Keratinocyte (primary cell): ENCODE measurements at regions not wholly inside any gene's neighbourhood (a gene's known extent, or its start where the extent isn't known, plus 50 kb on each side); places are given as distances from the start of the nearest gene placed in this dataset.

Source experiments
- EZH2 ChIP-seq: IDR thresholded peaks from one replicate; pipeline ENCODE4 v1.6.1; 2012; ENCODE audit warnings: inconsistent platforms, mild to moderate bottlenecking, low read length, moderate library complexity
- TF ChIP-seq, protein P1 (sequence below), 3 experiments: IDR thresholded peaks in 1 of 3; conservative IDR thresholded peaks in 1 of 3; optimal IDR thresholded peaks in 1 of 3; 2 replicates in 2 of 3; 3 replicates in 1 of 3; pipeline versions ENCODE3 to v1.5.1; 2011; ENCODE audit warnings: low read length in 3 of 3, mild to moderate bottlenecking in 3 of 3, moderate library complexity in 2 of 3, control low read depth in 1 of 3, inconsistent platforms in 1 of 3; ENCODE audit not compliant: insufficient read depth in 2 of 3; ENCODE audit errors: extremely low read depth in 1 of 3

DNA sequence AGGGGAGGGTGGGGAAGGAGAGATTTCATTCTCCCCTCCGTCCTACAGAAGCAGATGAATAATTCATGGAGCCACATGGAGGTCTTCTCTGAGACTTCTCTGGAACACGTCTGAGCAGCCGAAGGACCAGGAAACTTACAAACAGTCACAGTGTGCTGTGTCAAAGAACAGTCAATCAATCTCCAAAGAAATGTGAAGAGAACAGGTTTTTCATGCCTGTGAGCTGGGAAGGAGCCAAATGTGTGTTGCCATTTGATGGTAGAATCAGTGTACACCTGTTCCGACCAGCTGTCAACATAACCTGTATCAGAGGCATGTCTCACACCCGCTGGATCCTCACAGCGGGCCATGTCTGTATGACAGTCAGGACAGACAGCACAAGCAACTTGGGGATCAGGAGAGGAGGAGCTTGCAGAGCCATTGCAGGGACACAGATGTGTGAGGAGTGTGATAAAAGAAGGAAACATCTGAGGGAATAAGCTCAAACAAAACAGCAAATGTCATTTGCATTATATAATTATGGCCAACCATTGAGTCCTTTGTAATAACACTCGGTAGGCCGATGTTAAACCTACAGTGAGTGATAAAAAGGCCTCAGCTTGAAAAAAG, 298.5 kb downstream of the EN1 start:
- TF ChIP-seq, protein P1, sequence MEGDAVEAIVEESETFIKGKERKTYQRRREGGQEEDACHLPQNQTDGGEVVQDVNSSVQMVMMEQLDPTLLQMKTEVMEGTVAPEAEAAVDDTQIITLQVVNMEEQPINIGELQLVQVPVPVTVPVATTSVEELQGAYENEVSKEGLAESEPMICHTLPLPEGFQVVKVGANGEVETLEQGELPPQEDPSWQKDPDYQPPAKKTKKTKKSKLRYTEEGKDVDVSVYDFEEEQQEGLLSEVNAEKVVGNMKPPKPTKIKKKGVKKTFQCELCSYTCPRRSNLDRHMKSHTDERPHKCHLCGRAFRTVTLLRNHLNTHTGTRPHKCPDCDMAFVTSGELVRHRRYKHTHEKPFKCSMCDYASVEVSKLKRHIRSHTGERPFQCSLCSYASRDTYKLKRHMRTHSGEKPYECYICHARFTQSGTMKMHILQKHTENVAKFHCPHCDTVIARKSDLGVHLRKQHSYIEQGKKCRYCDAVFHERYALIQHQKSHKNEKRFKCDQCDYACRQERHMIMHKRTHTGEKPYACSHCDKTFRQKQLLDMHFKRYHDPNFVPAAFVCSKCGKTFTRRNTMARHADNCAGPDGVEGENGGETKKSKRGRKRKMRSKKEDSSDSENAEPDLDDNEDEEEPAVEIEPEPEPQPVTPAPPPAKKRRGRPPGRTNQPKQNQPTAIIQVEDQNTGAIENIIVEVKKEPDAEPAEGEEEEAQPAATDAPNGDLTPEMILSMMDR (optimal IDR thresholded peaks at IDR 0.05 in 1 of 3, IDR thresholded peaks at IDR 0.05 in 1 of 3, conservative IDR thresholded peaks at IDR 0.05 in 1 of 3; ENCODE audit: extremely low read depth in 1 of 3, insufficient read depth in 2 of 3, low read length in 3 of 3): no peak
- no peak for TF ChIP-seq EZH2
